Esophagus (tissue), 2 donors: ENCODE measurements at regions not wholly inside any gene's neighbourhood (a gene's known extent, or its start where the extent isn't known, plus 50 kb on each side); places are given as distances from the start of the nearest gene placed in this dataset.

Experiments used
- H3K27ac ChIP-seq, 2 donors: one replicate each; pipeline ENCODE4 v1.5.1; 2013; ENCODE audit warnings: low read depth in 2 of 2, mild to moderate bottlenecking in 2 of 2, inconsistent platforms in 1 of 2, low read length in 1 of 2, moderate library complexity in 1 of 2
- H3K27me3 ChIP-seq, 2 donors: one replicate each; pipeline ENCODE4 v1.6.1; 2013; ENCODE audit warnings: low read length in 2 of 2, control low read depth in 1 of 2, mild to moderate bottlenecking in 1 of 2; ENCODE audit not compliant: insufficient read depth in 2 of 2, control insufficient read depth in 1 of 2
- H3K36me3 ChIP-seq, 2 donors: one replicate each; pipeline ENCODE4 v1.6.1; 2013; ENCODE audit warnings: low read length in 1 of 2; ENCODE audit not compliant: control insufficient read depth in 2 of 2, insufficient read depth in 2 of 2
- H3K4me1 ChIP-seq, 2 donors: one replicate each; pipeline ENCODE4 v1.6.1; 2013; ENCODE audit warnings: low read length in 1 of 2; ENCODE audit not compliant: control insufficient read depth in 2 of 2, insufficient read depth in 2 of 2
- H3K4me3 ChIP-seq, 2 donors: one replicate each; pipeline ENCODE4 v1.5.1; 2013; ENCODE audit warnings: low read length in 2 of 2, mild to moderate bottlenecking in 2 of 2, low read depth in 1 of 2, moderate library complexity in 1 of 2
- H3K9me3 ChIP-seq, 2 donors: one replicate each; pipeline ENCODE4 v1.6.1; 2013; ENCODE audit warnings: mild to moderate bottlenecking in 2 of 2, low read depth in 1 of 2, low read length in 1 of 2, moderate library complexity in 1 of 2; ENCODE audit not compliant: control insufficient read depth in 2 of 2, insufficient read depth in 1 of 2
- WGBS, 2 donors: extraction: QIAGEN DNeasy Blood & Tissue Kit; methylation state at CpG; one replicate each; pipeline ENCODE4 v1.1.7; 2013; 5-methylcytosine and 5-hydroxymethylcytosine counted together
- donor health status: healthy with polysubstance abuse.
- donor health status: Bipolar disorder and iron deficiency.

- Histone ChIP-seq H3K27me3 (no peaks in the 10 kb centered on the region), H3K36me3 (no peaks in the 10 kb centered on the region), H3K9me3 (peaks cover 0 to 2% of the 10 kb centered on the region in 2 donors), H3K4me3 (no peak overlapping the region), H3K4me1 (no peaks in the 10 kb centered on the region), H3K27ac (no peak overlapping the region)
- WGBS, 2 donors = 75 to 80% methylated on average over 7 of the region's 7 CpGs
Observed at GRCh38 chr2:150143087-150143536, 344.4 kb downstream of the RND3 start.

- H3K27me3 ChIP-seq = no peaks in the 10 kb centered on the region
- no peak overlapping the region for H3K27ac ChIP-seq
- H3K4me1 ChIP-seq = no peaks in the 10 kb centered on the region
- no peak overlapping the region for H3K4me3 ChIP-seq
- H3K9me3 ChIP-seq = peaks cover 0 to 2% of the 10 kb centered on the region in 2 donors
- WGBS, 2 donors = 96 to 100% methylated on average over 1 of the region's 1 CpG
- no peaks in the 10 kb centered on the region for H3K36me3 ChIP-seq
Observed at GRCh38 chr2:150142561-150142960, 344.9 kb downstream of the RND3 start.

GRCh38 chr2:150141226-150142001 is 346.1 kb downstream of the RND3 start:
- Histone ChIP-seq H3K36me3 (no peaks in the 10 kb centered on the region), H3K9me3 (peaks cover 0 to 2% of the 10 kb centered on the region in 2 donors), H3K27me3 (no peaks in the 10 kb centered on the region), H3K4me1 (no peaks in the 10 kb centered on the region), H3K27ac (no peak overlapping the region), H3K4me3 (no peak overlapping the region)
- 32 to 36% methylated on average over 4 of the region's 4 CpGs for WGBS, 2 donors

- H3K27ac ChIP-seq = no peak overlapping the region
- H3K4me1 ChIP-seq = no peaks in the 10 kb centered on the region
- H3K36me3 ChIP-seq = no peaks in the 10 kb centered on the region
- WGBS, 2 donors = 26 to 31% methylated on average over 1 of the region's 1 CpG
- no peaks in the 10 kb centered on the region for H3K9me3 ChIP-seq
- no peak overlapping the region for H3K4me3 ChIP-seq
- no peaks in the 10 kb centered on the region for H3K27me3 ChIP-seq
Observed at GRCh38 chr2:150140777-150141176, 346.7 kb downstream of the RND3 start.

- Histone ChIP-seq H3K9me3 (no peaks in the 10 kb centered on the region), H3K4me3 (no peak overlapping the region), H3K36me3 (no peaks in the 10 kb centered on the region), H3K27me3 (no peaks in the 10 kb centered on the region), H3K4me1 (no peaks in the 10 kb centered on the region), H3K27ac (no peak overlapping the region)
- 72 to 80% methylated on average over 4 of the region's 4 CpGs for WGBS, 2 donors
Observed at GRCh38 chr2:150138587-150138986, 348.9 kb downstream of the RND3 start.

- H3K27ac ChIP-seq = no peak overlapping the region
Observed at GRCh38 chr2:150137338-150138069, 350.0 kb downstream of the RND3 start.

GRCh38 chr2:150136893-150137292 is 350.6 kb downstream of the RND3 start:
- Histone ChIP-seq H3K4me3 (no peak overlapping the region), H3K27ac (peak overlapping the region; percentile 6 to 33), H3K4me1 (no peaks in the 10 kb centered on the region), H3K9me3 (no peaks in the 10 kb centered on the region), H3K36me3 (no peaks in the 10 kb centered on the region), H3K27me3 (no peaks in the 10 kb centered on the region)
- 54 to 58% methylated on average over 7 of the region's 7 CpGs for WGBS, 2 donors

More at GRCh38 chr2:150137338-150138069, 350.0 kb downstream of the RND3 start:
- Histone ChIP-seq H3K36me3 (no peaks in the 10 kb centered on the region), H3K27me3 (no peaks in the 10 kb centered on the region), H3K9me3 (no peaks in the 10 kb centered on the region), H3K4me1 (no peaks in the 10 kb centered on the region), H3K4me3 (no peak overlapping the region)
- 81 to 87% methylated on average over 5 of the region's 5 CpGs for WGBS, 2 donors

- Histone ChIP-seq H3K36me3 (no peaks in the 10 kb centered on the region), H3K27ac (peak overlapping the region in 1 of 2 donors; percentile 33), H3K4me3 (no peak overlapping the region), H3K4me1 (no peaks in the 10 kb centered on the region), H3K27me3 (no peaks in the 10 kb centered on the region), H3K9me3 (no peaks in the 10 kb centered on the region)
- WGBS, 2 donors = 31 to 45% methylated on average over 3 of the region's 3 CpGs
Observed at GRCh38 chr2:150136401-150136800, 351.1 kb downstream of the RND3 start.

- H3K36me3 ChIP-seq = no peaks in the 10 kb centered on the region
- H3K4me1 ChIP-seq = no peaks in the 10 kb centered on the region
- H3K27me3 ChIP-seq = no peaks in the 10 kb centered on the region
- 72 to 86% methylated on average over 7 of the region's 7 CpGs for WGBS, 2 donors
- H3K4me3 ChIP-seq = no peak overlapping the region
- H3K9me3 ChIP-seq = no peaks in the 10 kb centered on the region
- no peak overlapping the region for H3K27ac ChIP-seq
Observed at GRCh38 chr2:150135223-150135883, 352.1 kb downstream of the RND3 start.
